Retinal pigment epithelial cell (primary cell): ENCODE measurements at regions not wholly inside any gene's neighbourhood (a gene's known extent, or its start where the extent isn't known, plus 50 kb on each side); places are given as distances from the start of the nearest gene placed in this dataset.
"Not testable (repeated sequence)": the region's sequence is repeated elsewhere in the genome, so short reads cannot be mapped to it uniquely, and the experiment has no call there.

Experiments used
- DNase-seq: peaks from one replicate; pipeline ENCODE4 v3.0.0-alpha.2; 2010; ENCODE audit warnings: low read depth
- H3K4me3 ChIP-seq: 2 replicates; pipeline ENCODE4 v1.5.1; 2011; ENCODE audit warnings: mild to moderate bottlenecking, low read length, control low read depth, moderate library complexity
- CTCF ChIP-seq: conservative IDR thresholded peaks from 2 replicates; pipeline ENCODE4 v1.5.1; 2011; ENCODE audit warnings: low read depth, low read length, control low read depth, inconsistent platforms

- no peak for DNase-seq
- no peak overlapping the region for H3K4me3 ChIP-seq
- no peak for TF ChIP-seq CTCF
These were observed 274.1 kb upstream of the CHRM3 start for GRCh38 chr1:239112101-239112935.

- no peak overlapping the region for H3K4me3 ChIP-seq
- no peak for TF ChIP-seq CTCF
- DNase-seq: no peak
These were observed 278.7 kb upstream of the CHRM3 start for GRCh38 chr1:239107676-239108075.

GRCh38 chr1:239106689-239107088 lies 279.7 kb upstream of the CHRM3 start:
- not testable (repeated sequence) for DNase-seq, H3K4me3 ChIP-seq

GRCh38 chr1:239098400-239099037 lies 287.8 kb upstream of the CHRM3 start:
- no peak for DNase-seq
- TF ChIP-seq CTCF: no peak
- no peak overlapping the region for H3K4me3 ChIP-seq

GRCh38 chr1:239091537-239091936 lies 294.8 kb upstream of the CHRM3 start:
- no peak for DNase-seq
- TF ChIP-seq CTCF: no peak
- H3K4me3 ChIP-seq: no peak overlapping the region

- no peak overlapping the region for H3K4me3 ChIP-seq
- no peak for DNase-seq
- TF ChIP-seq CTCF: no peak
These were observed 301.8 kb upstream of the CHRM3 start for GRCh38 chr1:239084459-239085080.

GRCh38 chr1:239081947-239082346 lies 304.4 kb upstream of the CHRM3 start:
- not testable (repeated sequence) for H3K4me3 ChIP-seq

GRCh38 chr1:239067480-239067879 lies 318.9 kb upstream of the CHRM3 start:
- no peak for DNase-seq
- H3K4me3 ChIP-seq: no peak overlapping the region
- no peak for TF ChIP-seq CTCF

More at GRCh38 chr1:239081947-239082346, 304.4 kb upstream of the CHRM3 start:
- not testable (repeated sequence) for DNase-seq
